ENCODE measurements at regions not wholly inside any gene's neighbourhood (a gene's known extent, or its start where the extent isn't known, plus 50 kb on each side); places are given as distances from the start of the nearest gene placed in this dataset. TPM values are rescaled to one million over a fixed set of nuclear protein-coding genes. Genes with fewer than 3 reads are reported as not detected.

DNA sequence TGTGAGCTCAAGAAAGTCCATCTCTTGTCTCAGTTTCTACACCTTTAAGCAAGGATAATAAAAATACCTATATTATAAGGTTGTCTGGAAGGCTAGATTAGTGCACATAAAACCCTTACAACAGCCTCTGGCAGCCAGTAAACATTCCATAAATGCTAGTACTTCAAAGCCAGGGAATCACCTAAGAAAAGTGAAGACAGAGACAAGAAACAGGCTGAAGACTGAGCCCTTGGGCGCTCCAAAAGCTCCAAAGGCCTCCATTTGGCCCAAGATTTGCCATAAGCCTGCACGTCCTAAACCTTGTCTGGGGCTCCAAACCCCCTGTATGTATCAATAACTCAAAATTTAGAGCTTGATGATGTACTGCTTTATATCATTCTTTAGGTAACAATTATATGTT lies 52.2 kb upstream of the AKIP1 start:
- no peak overlapping the region for H3K4ac ChIP-seq (ENCODE audit: low read depth in 1 of 2, low read length in 2 of 2)
- H3K4me2 ChIP-seq (ENCODE audit: low read length, poor library complexity, severe bottlenecking): no peak overlapping the region
- no peaks in the 10 kb centered on the region for H3K27me3 ChIP-seq (ENCODE audit: control insufficient read depth in 1 of 2, insufficient read depth in 1 of 2, low read length in 2 of 2)
- H3K18ac ChIP-seq (ENCODE audit: low read depth in 1 of 2, low read length in 2 of 2): no peak overlapping the region
- H3K14ac ChIP-seq (ENCODE audit: low read length in 2 of 2): no peak overlapping the region
- H3K27ac ChIP-seq (ENCODE audit: low read length, poor library complexity, severe bottlenecking): no peak overlapping the region
- H3K4me1 ChIP-seq (ENCODE audit: control insufficient read depth, insufficient read depth, low read depth, low read length): peaks cover 2% of the 10 kb centered on the region
- H3K23ac ChIP-seq (ENCODE audit: low read length in 2 of 2): no peak overlapping the region
- no peak overlapping the region for H2AK5ac ChIP-seq (ENCODE audit: low read length, severe bottlenecking)
- H3K9ac ChIP-seq (ENCODE audit: low read length): no peak overlapping the region
- no peak overlapping the region for H2BK12ac ChIP-seq (ENCODE audit: low read length in 2 of 2)
- no peak overlapping the region for H2AFZ ChIP-seq (ENCODE audit: low read depth, low read length)
- no peaks in the 10 kb centered on the region for H3K9me3 ChIP-seq (ENCODE audit: control insufficient read depth, low read length)
- H4K8ac ChIP-seq (ENCODE audit: low read length): no peak overlapping the region
- WGBS: 100% methylated on average over 1 of the region's 2 CpGs
- no peak for DNase-seq
- H2BK15ac ChIP-seq (ENCODE audit: low read depth, poor library complexity, severe bottlenecking): no peak overlapping the region
- H2BK5ac ChIP-seq (ENCODE audit: low read depth, low read length, poor library complexity, severe bottlenecking): no peak overlapping the region
- H4K91ac ChIP-seq (ENCODE audit: low read length): no peak overlapping the region
- H3K79me1 ChIP-seq (replicated peaks; ENCODE audit: low read length, poor library complexity, severe bottlenecking): peaks cover 26% of the 10 kb centered on the region
- H3K36me3 ChIP-seq (ENCODE audit: control insufficient read depth in 1 of 2, insufficient read depth in 2 of 2, low read depth in 1 of 2, low read length in 2 of 2): no peaks in the 10 kb centered on the region
- H2BK120ac ChIP-seq (ENCODE audit: low read depth, low read length): no peak overlapping the region
- H3K4me3 ChIP-seq (ENCODE audit: insufficient read depth in 1 of 2, low read depth in 1 of 2, low read length in 2 of 2): no peak overlapping the region

Small RNAs in the stretch of these regions (small RNA-seq; reads per million reads assigned to genes)
- not detected for gene RNA5SP330 (ENCODE audit: low read depth)
